Activated T-helper 2 cell treated with anti-CD3 and anti-CD28 coated beads, Interferon-gamma antibody, Interleukin-2, Interleukin-4, amounts not matched to agents 10 μg/mL and 5 μg/mL and 100 μg/mL, durations not matched to agents 14 hours and 24 hours and 36 hours (primary cell): ENCODE measurements at regions not wholly inside any gene's neighbourhood (a gene's known extent, or its start where the extent isn't known, plus 50 kb on each side); places are given as distances from the start of the nearest gene placed in this dataset.
"Not testable (repeated sequence)": the region's sequence is repeated elsewhere in the genome, so short reads cannot be mapped to it uniquely, and the experiment has no call there.

Experiments
- DNase-seq: peaks from one replicate; pipeline ENCODE4 v3.0.0; 2021; ENCODE audit warnings: low spot score
- H3K27ac Mint-ChIP-seq: one replicate; pipeline ENCODE4 v1.8.0; 2021; ENCODE audit warnings: mixed read lengths
- H3K27me3 Mint-ChIP-seq: one replicate; pipeline ENCODE4 v1.8.0; 2021; ENCODE audit warnings: low read depth, mixed read lengths
- H3K36me3 Mint-ChIP-seq: one replicate; pipeline ENCODE4 v1.8.0; 2021; ENCODE audit warnings: low read depth, mixed read lengths
- H3K4me1 Mint-ChIP-seq: one replicate; pipeline ENCODE4 v1.8.0; 2021; ENCODE audit warnings: low read depth, mixed read lengths
- H3K4me3 Mint-ChIP-seq: one replicate; pipeline ENCODE4 v1.8.0; 2021; ENCODE audit warnings: low read depth, mild to moderate bottlenecking, moderate library complexity, mixed read lengths
- H3K9me3 Mint-ChIP-seq: one replicate; pipeline ENCODE4 v1.8.0; 2021; ENCODE audit warnings: mixed read lengths
- intact Hi-C: fragments of 100-400 bp; cut with micrococcal nuclease; formaldehyde crosslinking; loops from one replicate; pipeline ENCODE4 v1.15.1; 2023

DNA sequence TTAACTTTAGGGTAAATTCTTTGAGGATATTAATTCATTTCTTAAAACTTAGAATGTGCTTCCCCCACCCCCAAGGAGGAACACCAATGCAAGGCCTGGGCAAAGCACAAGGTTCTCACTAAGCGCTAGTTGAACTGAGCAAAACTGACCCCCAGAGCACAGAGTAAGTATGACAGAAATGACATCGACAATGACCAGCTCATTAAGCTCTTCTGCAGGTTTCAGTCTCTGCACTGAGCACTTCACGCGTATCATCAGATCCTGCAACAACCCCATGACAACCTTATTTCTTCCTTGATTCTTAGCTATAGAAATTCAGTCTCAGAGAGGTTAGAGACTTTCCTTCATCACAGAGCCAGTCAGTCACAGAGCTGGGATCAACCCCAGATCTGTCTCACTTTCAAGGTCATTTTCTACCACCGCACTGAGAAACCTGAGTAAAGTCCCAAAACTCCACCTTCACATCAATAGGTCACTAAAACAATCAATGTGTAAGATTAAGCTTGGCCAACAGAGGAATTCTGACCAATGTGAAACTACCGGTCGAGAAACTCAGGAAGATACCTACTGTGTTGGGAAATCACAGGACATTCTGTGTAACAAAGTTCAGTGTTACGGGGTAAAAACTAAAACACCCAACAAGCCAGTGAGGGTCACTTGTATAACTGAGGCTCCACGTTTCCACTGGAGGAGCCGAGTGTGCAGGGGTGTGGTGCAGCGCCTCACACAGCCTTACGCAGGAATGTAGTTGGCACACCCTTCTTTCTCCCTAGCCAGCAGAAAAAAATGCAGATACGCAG, 129.0 kb upstream of the FOXQ1 start:
- Mint-ChIP-seq H3K4me1 (no peaks in the 10 kb centered on the region), H3K4me3 (no peak overlapping the region), H3K36me3 (no peaks in the 10 kb centered on the region), H3K27ac (no peak overlapping the region), H3K9me3 (no peaks in the 10 kb centered on the region), H3K27me3 (no peaks in the 10 kb centered on the region)
- no peak for DNase-seq
- intact Hi-C loops = no loop called here

- DNase-seq = no peak
- intact Hi-C loops = no loop called here
- Mint-ChIP-seq H3K36me3 (no peaks in the 10 kb centered on the region), H3K4me1 (no peaks in the 10 kb centered on the region), H3K27me3 (no peaks in the 10 kb centered on the region), H3K9me3 (no peaks in the 10 kb centered on the region), H3K27ac (no peak overlapping the region), H3K4me3 (no peak overlapping the region)
Measured at GRCh38 chr6:1181939-1182605, 129.8 kb upstream of the FOXQ1 start.

- intact Hi-C loops = no loop called here
Measured at GRCh38 chr6:1179571-1180459, 132.1 kb upstream of the FOXQ1 start.

DNA sequence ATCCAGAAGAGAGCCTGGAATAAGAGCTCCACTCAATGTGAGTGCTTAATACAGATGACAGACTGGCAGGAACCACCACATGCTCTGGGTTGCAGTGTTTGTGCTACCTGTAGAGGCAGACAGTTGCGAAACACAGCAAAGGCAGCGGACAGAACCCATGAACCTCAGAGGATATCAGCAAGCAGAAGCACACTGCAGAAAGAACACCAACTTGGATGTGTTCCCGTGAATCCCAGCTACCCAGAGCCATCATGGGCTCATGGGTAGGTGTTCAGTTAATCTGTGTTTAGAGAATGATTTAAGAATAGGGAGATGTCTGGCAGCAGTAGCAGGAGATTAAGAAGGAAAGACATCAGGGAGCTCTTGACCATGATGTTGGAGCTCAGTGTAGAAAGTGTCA, 133.3 kb upstream of the FOXQ1 start:
- no peak overlapping the region for H3K27ac Mint-ChIP-seq
- no peaks in the 10 kb centered on the region for H3K4me1 Mint-ChIP-seq
- no peaks in the 10 kb centered on the region for H3K9me3 Mint-ChIP-seq
- intact Hi-C loops = no loop called here
- no peak overlapping the region for H3K4me3 Mint-ChIP-seq
- H3K36me3 Mint-ChIP-seq = no peaks in the 10 kb centered on the region
- H3K27me3 Mint-ChIP-seq = no peaks in the 10 kb centered on the region
- DNase-seq = no peak

More at GRCh38 chr6:1179571-1180459, 132.1 kb upstream of the FOXQ1 start:
- no peaks in the 10 kb centered on the region for H3K36me3 Mint-ChIP-seq
- no peak overlapping the region for H3K4me3 Mint-ChIP-seq
- H3K4me1 Mint-ChIP-seq = no peaks in the 10 kb centered on the region
- no peaks in the 10 kb centered on the region for H3K27me3 Mint-ChIP-seq
- no peaks in the 10 kb centered on the region for H3K9me3 Mint-ChIP-seq
- no peak overlapping the region for H3K27ac Mint-ChIP-seq
- no peak for DNase-seq

DNA sequence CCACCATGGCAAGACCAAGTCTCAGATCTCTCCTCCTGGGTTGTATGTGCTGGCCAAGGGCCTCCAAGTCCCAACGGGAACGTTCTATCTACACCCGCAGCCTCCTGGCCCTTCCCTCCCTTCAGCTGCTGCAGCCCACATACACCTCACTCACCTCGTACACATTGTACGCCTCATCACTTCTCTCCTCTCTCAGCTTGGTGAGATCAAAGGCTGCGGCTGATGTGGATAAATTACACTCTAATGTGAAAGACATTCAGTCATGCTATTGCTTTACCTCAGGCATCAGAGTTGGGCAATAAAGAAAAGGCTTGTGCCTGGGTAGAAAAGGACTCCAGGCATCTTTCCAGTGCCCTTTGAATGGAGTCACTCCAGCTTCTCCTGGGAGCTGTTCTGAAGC, 135.3 kb upstream of the FOXQ1 start:
- no peak overlapping the region for H3K27ac Mint-ChIP-seq
- no peaks in the 10 kb centered on the region for H3K9me3 Mint-ChIP-seq
- intact Hi-C loops = no loop called here
- DNase-seq = no peak
- H3K4me3 Mint-ChIP-seq = no peak overlapping the region
- H3K4me1 Mint-ChIP-seq = no peaks in the 10 kb centered on the region
- H3K27me3 Mint-ChIP-seq = no peaks in the 10 kb centered on the region
- no peaks in the 10 kb centered on the region for H3K36me3 Mint-ChIP-seq

- no peaks in the 10 kb centered on the region for H3K27me3 Mint-ChIP-seq
Measured at GRCh38 chr6:1175877-1176276, 136.0 kb upstream of the FOXQ1 start.

DNA sequence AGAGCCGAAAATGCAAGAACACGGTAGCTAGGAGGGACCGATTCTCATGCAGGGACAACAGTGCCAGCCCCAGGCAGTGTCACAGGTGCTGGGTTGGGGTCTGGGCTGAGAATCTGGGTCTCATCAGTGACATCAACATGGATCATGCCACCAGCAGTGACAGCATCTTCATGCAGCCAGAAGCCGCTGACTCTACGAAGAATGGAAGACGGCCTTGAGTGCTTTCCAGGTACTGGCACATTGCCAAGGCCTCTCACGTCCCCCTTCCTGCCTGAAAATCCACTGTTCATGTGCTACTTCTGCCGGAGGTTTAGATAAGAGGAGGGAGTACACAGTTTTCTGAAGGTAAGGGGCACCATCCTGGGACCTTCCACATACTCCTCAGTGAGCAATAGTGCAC, 141.1 kb upstream of the FOXQ1 start:
- H3K27me3 Mint-ChIP-seq = no peaks in the 10 kb centered on the region
- no peak overlapping the region for H3K4me3 Mint-ChIP-seq
- intact Hi-C loops = no loop called here
- no peak overlapping the region for H3K27ac Mint-ChIP-seq
- no peaks in the 10 kb centered on the region for H3K4me1 Mint-ChIP-seq
- H3K36me3 Mint-ChIP-seq = no peaks in the 10 kb centered on the region
- H3K9me3 Mint-ChIP-seq = no peaks in the 10 kb centered on the region
- DNase-seq = no peak

More at GRCh38 chr6:1175877-1176276, 136.0 kb upstream of the FOXQ1 start:
- Mint-ChIP-seq H3K9me3 (no peaks in the 10 kb centered on the region), H3K36me3 (no peaks in the 10 kb centered on the region), H3K4me3 (no peak overlapping the region), H3K27ac (no peak overlapping the region), H3K4me1 (no peaks in the 10 kb centered on the region)
- intact Hi-C loops = no loop called here
- no peak for DNase-seq

GRCh38 chr6:1164600-1164999, 147.3 kb upstream of the FOXQ1 start:
- intact Hi-C loops = no loop called here
- H3K4me1 Mint-ChIP-seq = no peaks in the 10 kb centered on the region
- H3K27me3 Mint-ChIP-seq = no peaks in the 10 kb centered on the region
- no peak for DNase-seq
- H3K9me3 Mint-ChIP-seq = no peaks in the 10 kb centered on the region
- no peak overlapping the region for H3K27ac Mint-ChIP-seq
- H3K4me3 Mint-ChIP-seq = no peak overlapping the region
- no peaks in the 10 kb centered on the region for H3K36me3 Mint-ChIP-seq

DNA sequence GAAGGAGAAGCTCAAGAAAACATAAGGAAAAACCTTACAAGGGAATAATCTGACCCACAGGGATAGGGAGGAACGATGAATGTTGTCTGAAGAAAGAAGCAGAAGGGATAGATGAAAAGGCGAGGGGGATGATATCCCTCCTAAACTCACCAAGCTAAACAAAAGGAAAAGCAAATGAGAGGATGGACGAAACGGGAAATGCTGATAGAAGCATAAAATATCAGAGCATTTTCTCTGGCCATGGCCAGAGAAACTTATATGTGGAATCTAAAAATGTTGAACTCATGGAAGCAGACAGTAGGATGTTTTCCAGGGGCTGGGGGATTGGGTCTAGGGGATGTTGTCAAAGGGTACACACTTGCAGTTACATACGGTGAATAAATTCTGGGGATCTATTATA, 148.4 kb upstream of the FOXQ1 start:
- no peaks in the 10 kb centered on the region for H3K9me3 Mint-ChIP-seq
- DNase-seq = no peak
- no peaks in the 10 kb centered on the region for H3K36me3 Mint-ChIP-seq
- no peaks in the 10 kb centered on the region for H3K27me3 Mint-ChIP-seq
- no peak overlapping the region for H3K27ac Mint-ChIP-seq
- H3K4me3 Mint-ChIP-seq = no peak overlapping the region
- H3K4me1 Mint-ChIP-seq = no peaks in the 10 kb centered on the region
- intact Hi-C loops = no loop called here

DNA sequence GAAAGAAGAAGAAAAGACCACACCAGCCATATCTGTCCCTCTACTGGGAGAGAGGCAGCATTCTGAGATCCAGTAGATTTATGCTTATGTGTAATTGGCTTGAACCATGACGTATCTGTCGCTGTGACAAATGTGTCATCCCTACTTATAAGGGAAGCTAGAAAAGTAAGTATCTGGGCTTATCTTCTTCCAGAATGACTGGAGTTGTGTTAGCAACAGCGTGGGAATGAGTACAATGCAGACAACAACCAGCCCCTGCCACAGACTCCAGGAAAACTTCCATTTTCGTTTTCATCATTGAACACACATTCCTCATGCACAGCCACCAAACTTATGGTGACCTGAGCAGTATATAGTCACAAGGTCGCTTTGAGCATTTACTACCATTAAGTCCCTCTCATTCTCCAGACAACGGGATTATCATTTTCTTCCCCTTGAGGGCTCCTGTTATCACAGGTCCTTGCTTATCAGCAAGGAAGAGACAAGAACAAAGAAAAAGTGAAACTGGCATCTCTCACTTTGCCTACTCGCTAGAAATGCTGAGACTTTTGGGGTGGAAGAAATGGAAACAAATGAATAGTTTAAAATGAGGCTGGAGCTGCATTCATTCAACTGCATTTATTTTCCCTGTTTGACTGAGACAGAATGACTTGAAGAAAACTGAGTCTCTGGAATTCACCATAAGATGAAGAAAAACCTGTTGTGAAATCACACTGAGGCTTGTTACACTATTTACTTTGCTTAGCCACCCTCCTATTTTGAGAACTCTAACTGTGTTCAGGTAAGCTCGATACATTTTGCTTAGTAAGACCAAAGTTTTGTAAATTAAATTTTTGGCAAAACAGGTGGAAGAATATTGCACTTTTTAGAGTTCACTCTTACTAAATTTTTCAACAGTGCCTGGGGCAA, 149.3 kb upstream of the FOXQ1 start:
- no peak for DNase-seq
- intact Hi-C loops = no loop called here
- no peaks in the 10 kb centered on the region for H3K9me3 Mint-ChIP-seq
- H3K4me3 Mint-ChIP-seq = no peak overlapping the region
- H3K27me3 Mint-ChIP-seq = no peaks in the 10 kb centered on the region
- H3K27ac Mint-ChIP-seq = no peak overlapping the region
- H3K4me1 Mint-ChIP-seq = no peaks in the 10 kb centered on the region
- no peaks in the 10 kb centered on the region for H3K36me3 Mint-ChIP-seq

DNA sequence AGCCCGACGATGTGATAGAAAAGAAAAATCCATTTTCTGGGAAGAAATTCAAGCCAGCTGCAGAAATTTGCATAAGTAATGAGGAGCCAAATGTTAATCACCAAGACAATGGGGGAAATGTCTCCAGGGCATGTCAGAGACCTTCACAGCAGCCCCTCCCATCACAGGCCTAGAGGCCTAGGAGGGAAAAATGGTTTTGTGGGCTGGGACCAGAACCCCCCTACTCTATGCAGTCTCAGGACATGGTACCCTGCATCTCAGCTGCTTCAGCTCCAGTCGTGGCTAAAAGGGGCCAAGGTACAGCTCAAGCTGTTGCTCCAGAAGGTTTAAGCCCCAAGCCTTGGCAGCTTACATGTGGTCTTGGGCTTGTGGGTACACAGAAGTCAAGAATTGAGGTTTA, 155.5 kb upstream of the FOXQ1 start:
- DNase-seq, H3K27ac Mint-ChIP-seq, H3K4me3 Mint-ChIP-seq, H3K4me1 Mint-ChIP-seq, H3K9me3 Mint-ChIP-seq, intact Hi-C loops, H3K36me3 Mint-ChIP-seq: not testable (repeated sequence)
- peaks cover 14% of the 10 kb centered on the region for H3K27me3 Mint-ChIP-seq

GRCh38 chr6:1153696-1154245, 158.1 kb upstream of the FOXQ1 start:
- intact Hi-C loops = no loop called here
- Mint-ChIP-seq H3K27me3 (peaks cover 20% of the 10 kb centered on the region), H3K27ac (no peak overlapping the region)

More at GRCh38 chr6:1153696-1154245, 158.1 kb upstream of the FOXQ1 start:
- Mint-ChIP-seq H3K36me3 (no peaks in the 10 kb centered on the region), H3K9me3 (no peaks in the 10 kb centered on the region), H3K4me3 (no peak overlapping the region), H3K4me1 (no peaks in the 10 kb centered on the region)
- no peak for DNase-seq
